ENCODE measurements at regions not wholly inside any gene's neighbourhood (a gene's known extent, or its start where the extent isn't known, plus 50 kb on each side); places are given as distances from the start of the nearest gene placed in this dataset.

GRCh38 chr18:78579449-78579848 is 400.2 kb upstream of the SALL3 start:
- H3K36me3 ChIP-seq: no peaks in the 10 kb centered on the region
- no peaks in the 10 kb centered on the region for H3K27me3 ChIP-seq
- no peak for DNase-seq
- H3K9me3 ChIP-seq: no peaks in the 10 kb centered on the region
- no peak overlapping the region for H3K4me3 ChIP-seq

- H3K36me3 ChIP-seq: no peaks in the 10 kb centered on the region
- no peaks in the 10 kb centered on the region for H3K27me3 ChIP-seq
- no peaks in the 10 kb centered on the region for H3K9me3 ChIP-seq
- no peak overlapping the region for H3K4me3 ChIP-seq
- DNase-seq: no peak
Observed at GRCh38 chr18:78579854-78580577, 399.6 kb upstream of the SALL3 start.

GRCh38 chr18:78580835-78581339 is 398.7 kb upstream of the SALL3 start:
- H3K9me3 ChIP-seq: no peaks in the 10 kb centered on the region
- H3K4me3 ChIP-seq: no peak overlapping the region
- no peak for DNase-seq
- H3K36me3 ChIP-seq: no peaks in the 10 kb centered on the region
- H3K27me3 ChIP-seq: no peaks in the 10 kb centered on the region

GRCh38 chr18:78582181-78582709 is 397.4 kb upstream of the SALL3 start:
- Histone ChIP-seq H3K4me3 (no peak overlapping the region), H3K27me3 (no peaks in the 10 kb centered on the region), H3K36me3 (no peaks in the 10 kb centered on the region), H3K9me3 (no peaks in the 10 kb centered on the region)
- DNase-seq: peak; percentile 48

GRCh38 chr18:78582898-78583738 is 396.5 kb upstream of the SALL3 start:
- Histone ChIP-seq H3K9me3 (no peaks in the 10 kb centered on the region), H3K27me3 (no peaks in the 10 kb centered on the region), H3K36me3 (no peaks in the 10 kb centered on the region), H3K4me3 (no peak overlapping the region)
- no peak for DNase-seq

- no peak for DNase-seq
- H3K36me3 ChIP-seq: no peaks in the 10 kb centered on the region
- no peak overlapping the region for H3K4me3 ChIP-seq
- no peaks in the 10 kb centered on the region for H3K9me3 ChIP-seq
- H3K27me3 ChIP-seq: no peaks in the 10 kb centered on the region
Observed at GRCh38 chr18:78583739-78584458, 395.7 kb upstream of the SALL3 start.

GRCh38 chr18:78584459-78585022 is 395.1 kb upstream of the SALL3 start:
- H3K9me3 ChIP-seq: no peaks in the 10 kb centered on the region

GRCh38 chr18:78586586-78586985 is 393.0 kb upstream of the SALL3 start:
- Histone ChIP-seq H3K36me3 (no peaks in the 10 kb centered on the region), H3K4me3 (no peak overlapping the region), H3K27me3 (no peaks in the 10 kb centered on the region), H3K9me3 (no peaks in the 10 kb centered on the region)
- no peak for DNase-seq

More at GRCh38 chr18:78584459-78585022, 395.1 kb upstream of the SALL3 start:
- Histone ChIP-seq H3K27me3 (no peaks in the 10 kb centered on the region), H3K4me3 (no peak overlapping the region), H3K36me3 (no peaks in the 10 kb centered on the region)
- no peak for DNase-seq

- H3K9me3 ChIP-seq: no peaks in the 10 kb centered on the region
- no peaks in the 10 kb centered on the region for H3K36me3 ChIP-seq
- peak; percentile 23 for DNase-seq
- no peaks in the 10 kb centered on the region for H3K27me3 ChIP-seq
- H3K4me3 ChIP-seq: no peak overlapping the region
Observed at GRCh38 chr18:78587096-78587495, 392.5 kb upstream of the SALL3 start.

GRCh38 chr18:78587626-78588600 is 391.7 kb upstream of the SALL3 start:
- Histone ChIP-seq H3K36me3 (no peaks in the 10 kb centered on the region), H3K27me3 (no peaks in the 10 kb centered on the region), H3K9me3 (no peaks in the 10 kb centered on the region), H3K4me3 (no peak overlapping the region)
- no peak for DNase-seq

GRCh38 chr18:78589916-78590437 is 389.6 kb upstream of the SALL3 start:
- H3K9me3 ChIP-seq: no peaks in the 10 kb centered on the region
- no peak overlapping the region for H3K4me3 ChIP-seq
- no peak for DNase-seq
- H3K36me3 ChIP-seq: no peaks in the 10 kb centered on the region
- H3K27me3 ChIP-seq: no peaks in the 10 kb centered on the region

GRCh38 chr18:78595453-78595852 is 384.2 kb upstream of the SALL3 start:
- Histone ChIP-seq H3K27me3 (no peaks in the 10 kb centered on the region), H3K9me3 (no peaks in the 10 kb centered on the region)

GRCh38 chr18:78595924-78596573 is 383.6 kb upstream of the SALL3 start:
- Histone ChIP-seq H3K9me3 (no peaks in the 10 kb centered on the region), H3K4me3 (no peak overlapping the region), H3K36me3 (no peaks in the 10 kb centered on the region), H3K27me3 (no peaks in the 10 kb centered on the region)
- DNase-seq: no peak

More at GRCh38 chr18:78595453-78595852, 384.2 kb upstream of the SALL3 start:
- no peak for DNase-seq
- no peak overlapping the region for H3K4me3 ChIP-seq
- H3K36me3 ChIP-seq: no peaks in the 10 kb centered on the region

GRCh38 chr18:78596794-78597345 is 382.7 kb upstream of the SALL3 start:
- Histone ChIP-seq H3K27me3 (no peaks in the 10 kb centered on the region), H3K9me3 (no peaks in the 10 kb centered on the region), H3K36me3 (no peaks in the 10 kb centered on the region), H3K4me3 (no peak overlapping the region)
- DNase-seq: no peak

- Histone ChIP-seq H3K9me3 (no peaks in the 10 kb centered on the region), H3K4me3 (no peak overlapping the region)
Observed at GRCh38 chr18:78601349-78601748, 378.3 kb upstream of the SALL3 start.

More at GRCh38 chr18:78601349-78601748, 378.3 kb upstream of the SALL3 start:
- DNase-seq: no peak
- Histone ChIP-seq H3K27me3 (no peaks in the 10 kb centered on the region), H3K36me3 (no peaks in the 10 kb centered on the region)
